Mucosa of stomach (tissue), 1 donor: ENCODE measurements at regions not wholly inside any gene's neighbourhood (a gene's known extent, or its start where the extent isn't known, plus 50 kb on each side); places are given as distances from the start of the nearest gene placed in this dataset.

Experiments used
- H3K27me3 ChIP-seq: one replicate; pipeline ENCODE4 v1.7.0; 2013; ENCODE audit warnings: mild to moderate bottlenecking, low read length; ENCODE audit not compliant: control insufficient read depth, insufficient read depth
- H3K36me3 ChIP-seq: one replicate; pipeline ENCODE4 v1.7.0; 2013; ENCODE audit warnings: low read length; ENCODE audit not compliant: control insufficient read depth, insufficient read depth
- H3K4me1 ChIP-seq: one replicate; pipeline ENCODE4 v1.7.0; 2013; ENCODE audit warnings: mild to moderate bottlenecking, low read length; ENCODE audit not compliant: control insufficient read depth, insufficient read depth
- H3K4me3 ChIP-seq: one replicate; pipeline ENCODE4 v1.7.0; 2013; ENCODE audit warnings: low read length
- H3K9ac ChIP-seq: one replicate; pipeline ENCODE4 v1.7.0; 2013; ENCODE audit warnings: mild to moderate bottlenecking, low read length, moderate library complexity
- H3K9me3 ChIP-seq: one replicate; pipeline ENCODE4 v1.7.0; 2013; ENCODE audit warnings: mild to moderate bottlenecking, low read length, moderate library complexity; ENCODE audit not compliant: control insufficient read depth
- donor health status: Pancreatic carcinoma.

GRCh38 chr6:168737481-168737880, 296.5 kb downstream of the SMOC2 start:
- Histone ChIP-seq H3K4me3 (no peak overlapping the region), H3K9me3 (no peaks in the 10 kb centered on the region), H3K36me3 (no peaks in the 10 kb centered on the region), H3K9ac (no peak overlapping the region), H3K4me1 (no peaks in the 10 kb centered on the region), H3K27me3 (no peaks in the 10 kb centered on the region)

DNA sequence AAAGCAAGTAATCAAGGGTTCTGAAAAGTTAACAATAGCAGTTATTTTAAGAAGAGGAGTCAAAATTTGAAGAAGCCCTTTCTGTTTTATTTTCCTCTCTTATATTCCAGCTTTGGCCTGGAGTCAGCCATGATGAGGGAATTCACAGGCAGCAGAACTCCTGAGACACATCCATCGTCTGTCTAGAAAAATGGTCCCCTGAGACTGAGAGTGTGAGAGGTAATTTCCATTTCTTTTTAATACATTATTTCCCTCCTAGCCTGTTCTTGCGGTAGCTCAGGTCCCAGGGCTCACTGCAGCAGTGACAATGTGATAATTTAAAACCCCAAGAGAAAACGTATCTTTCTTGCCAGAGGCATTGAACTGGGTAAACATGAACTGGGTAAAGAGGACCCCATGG, 296.0 kb downstream of the SMOC2 start:
- Histone ChIP-seq H3K9me3 (no peaks in the 10 kb centered on the region), H3K4me3 (no peak overlapping the region), H3K27me3 (no peaks in the 10 kb centered on the region), H3K36me3 (no peaks in the 10 kb centered on the region), H3K9ac (no peak overlapping the region), H3K4me1 (no peaks in the 10 kb centered on the region)

DNA sequence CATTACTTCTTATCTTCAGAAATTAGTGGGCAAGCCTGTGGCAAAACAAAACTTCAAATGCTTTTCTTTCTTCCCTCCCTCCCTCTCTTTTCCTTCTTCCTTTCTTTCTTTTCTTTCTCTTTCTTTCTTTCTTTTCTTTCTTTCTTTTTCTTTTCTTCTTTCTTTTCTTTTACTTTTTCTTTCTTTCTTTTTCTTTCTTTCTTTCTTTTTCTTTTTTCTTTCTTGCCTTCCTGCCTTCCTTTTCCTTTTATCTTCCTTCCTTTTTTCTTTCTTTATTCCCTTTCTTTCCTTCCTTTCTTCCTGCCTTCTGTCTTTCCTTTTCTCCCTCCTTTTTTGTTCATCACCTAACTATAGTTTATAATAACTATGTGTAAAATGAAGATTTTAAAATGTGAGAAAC, 295.1 kb downstream of the SMOC2 start:
- Histone ChIP-seq H3K36me3 (no peaks in the 10 kb centered on the region), H3K9ac (no peak overlapping the region), H3K4me1 (no peaks in the 10 kb centered on the region)

DNA sequence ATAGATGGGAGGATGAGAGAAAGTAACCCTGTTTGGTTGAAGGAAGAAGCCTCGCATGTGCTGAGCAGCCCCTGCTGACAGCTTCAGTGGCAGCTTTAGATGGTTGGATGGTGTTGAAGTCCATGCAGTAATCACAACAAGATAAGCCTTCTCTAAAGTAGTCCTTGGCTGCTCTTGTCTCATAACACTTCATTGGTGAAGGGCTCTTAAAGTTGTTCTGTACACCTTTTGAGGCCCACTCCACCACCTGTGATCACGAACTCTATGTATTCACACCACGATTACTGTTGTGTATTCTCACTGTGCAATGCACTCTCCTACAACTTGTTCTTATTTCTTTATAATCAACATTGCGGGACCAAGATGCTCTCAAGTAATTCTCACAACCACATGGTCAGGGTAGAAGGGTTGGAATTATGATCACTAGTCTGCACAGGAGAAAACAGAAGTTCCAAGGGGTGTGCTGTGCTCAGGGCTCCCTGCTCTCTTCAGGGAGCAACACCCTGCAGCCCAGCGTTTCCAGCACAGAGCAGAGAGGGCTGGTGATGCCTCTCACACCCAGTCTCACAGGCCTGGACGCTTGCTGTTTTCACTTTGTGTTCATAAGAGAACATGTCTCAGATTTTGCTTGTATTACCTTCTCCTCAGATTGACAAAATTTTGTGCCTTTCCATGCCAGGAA, 294.4 kb downstream of the SMOC2 start:
- Histone ChIP-seq H3K27me3 (no peaks in the 10 kb centered on the region), H3K9me3 (no peaks in the 10 kb centered on the region), H3K4me3 (no peak overlapping the region), H3K9ac (no peak overlapping the region), H3K36me3 (no peaks in the 10 kb centered on the region), H3K4me1 (no peaks in the 10 kb centered on the region)

More for the DNA sequence above, 295.1 kb downstream of the SMOC2 start:
- Histone ChIP-seq H3K4me3 (no peak overlapping the region), H3K27me3 (no peaks in the 10 kb centered on the region), H3K9me3 (no peaks in the 10 kb centered on the region)

- H3K4me1 ChIP-seq = no peaks in the 10 kb centered on the region
- H3K9ac ChIP-seq = no peak overlapping the region
- no peaks in the 10 kb centered on the region for H3K36me3 ChIP-seq
- H3K4me3 ChIP-seq = no peak overlapping the region
- H3K9me3 ChIP-seq = no peaks in the 10 kb centered on the region
- no peaks in the 10 kb centered on the region for H3K27me3 ChIP-seq
These were observed 293.5 kb downstream of the SMOC2 start for GRCh38 chr6:168734523-168734922.

DNA sequence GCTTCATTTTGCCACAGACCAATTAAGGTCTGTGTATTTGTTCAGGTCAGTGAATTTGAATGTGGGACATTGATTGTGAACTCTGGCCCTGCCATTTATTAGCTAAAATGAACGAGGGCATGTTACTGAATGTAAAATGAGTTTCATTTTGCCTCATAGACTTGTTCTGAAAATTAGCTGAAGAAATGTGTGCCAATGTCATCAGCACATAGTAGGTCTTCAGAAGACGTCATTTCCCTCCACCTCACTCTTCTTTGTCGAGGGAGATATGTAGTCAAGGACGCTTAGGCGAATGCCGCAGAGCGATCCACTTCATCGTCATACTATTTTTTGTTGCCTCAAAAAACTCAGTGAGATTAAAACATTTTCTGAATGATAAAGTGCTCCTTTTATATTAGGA, 291.7 kb downstream of the SMOC2 start:
- no peak overlapping the region for H3K9ac ChIP-seq
- no peaks in the 10 kb centered on the region for H3K9me3 ChIP-seq
- no peaks in the 10 kb centered on the region for H3K27me3 ChIP-seq
- H3K4me1 ChIP-seq = no peaks in the 10 kb centered on the region
- no peak overlapping the region for H3K4me3 ChIP-seq
- no peaks in the 10 kb centered on the region for H3K36me3 ChIP-seq

DNA sequence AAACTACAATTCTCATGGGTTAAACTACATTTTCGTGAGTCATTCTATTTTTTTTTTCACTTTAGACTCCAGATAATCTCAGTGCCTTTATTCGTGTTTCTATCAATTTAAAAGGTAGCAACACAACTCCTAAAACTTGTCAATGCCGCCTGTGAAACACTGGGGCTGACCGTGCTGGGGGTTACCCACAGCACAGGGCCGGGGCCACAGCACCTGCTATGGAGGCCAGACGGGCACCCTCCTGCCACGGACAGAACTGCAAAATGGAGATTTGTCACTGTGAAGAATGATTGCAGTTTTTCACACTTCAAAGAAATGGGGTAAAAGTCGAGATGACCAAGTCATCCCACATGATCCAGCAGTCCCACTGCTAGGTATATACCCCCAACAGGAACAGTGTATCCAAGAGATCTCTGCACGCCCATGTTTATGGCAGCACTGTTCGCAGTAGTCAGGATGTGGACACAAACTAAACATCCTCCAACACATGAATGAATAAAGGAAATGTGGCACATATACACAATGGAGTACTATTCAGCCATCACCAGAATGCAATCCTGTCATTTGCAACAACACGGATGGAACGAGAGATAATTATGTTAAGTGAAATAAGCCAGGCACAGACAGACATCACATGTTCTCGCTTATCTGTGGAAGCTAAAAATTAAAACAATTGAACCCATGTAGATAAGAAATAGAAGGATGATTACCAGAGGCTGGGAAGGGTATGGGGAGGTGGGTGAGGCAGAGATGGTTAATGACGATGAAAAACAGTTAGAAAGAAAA, 290.1 kb downstream of the SMOC2 start:
- H3K36me3 ChIP-seq = no peaks in the 10 kb centered on the region
- no peak overlapping the region for H3K9ac ChIP-seq
- H3K4me1 ChIP-seq = no peaks in the 10 kb centered on the region
- H3K9me3 ChIP-seq = no peaks in the 10 kb centered on the region
- no peak overlapping the region for H3K4me3 ChIP-seq
- no peaks in the 10 kb centered on the region for H3K27me3 ChIP-seq

GRCh38 chr6:168728056-168728455, 287.1 kb downstream of the SMOC2 start:
- Histone ChIP-seq H3K4me1 (no peaks in the 10 kb centered on the region), H3K9ac (no peak overlapping the region), H3K27me3 (no peaks in the 10 kb centered on the region), H3K36me3 (no peaks in the 10 kb centered on the region), H3K4me3 (no peak overlapping the region), H3K9me3 (no peaks in the 10 kb centered on the region)

DNA sequence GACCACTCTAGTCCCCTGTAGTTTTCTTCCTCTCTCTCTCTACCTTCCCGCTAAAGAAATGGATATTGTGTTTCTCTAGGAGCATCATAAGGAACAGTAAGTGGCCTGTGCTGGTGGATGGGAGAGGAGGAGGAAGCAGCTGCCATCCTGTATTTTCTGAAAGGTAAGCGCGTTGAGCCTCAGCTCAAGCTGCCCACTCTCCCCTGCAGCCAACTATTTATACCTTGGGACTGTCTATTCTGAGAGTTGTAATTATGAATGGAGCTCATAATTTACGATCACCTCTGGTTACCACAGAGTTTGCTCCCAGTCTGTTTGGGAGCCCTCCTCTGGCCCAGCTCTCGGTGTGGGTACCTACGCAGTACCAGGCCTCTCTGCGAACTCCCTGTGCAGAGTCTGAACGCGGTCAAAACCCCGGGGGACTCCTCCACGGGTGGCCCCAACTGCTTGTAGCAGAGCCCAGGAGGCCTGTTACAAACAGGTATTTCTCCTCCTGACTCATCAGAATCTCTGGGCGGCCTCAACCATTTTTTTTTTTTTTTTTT, 285.4 kb downstream of the SMOC2 start:
- H3K4me3 ChIP-seq = no peak overlapping the region
- H3K36me3 ChIP-seq = no peaks in the 10 kb centered on the region
- H3K9ac ChIP-seq = no peak overlapping the region
- no peaks in the 10 kb centered on the region for H3K27me3 ChIP-seq
- no peaks in the 10 kb centered on the region for H3K9me3 ChIP-seq
- H3K4me1 ChIP-seq = no peaks in the 10 kb centered on the region

DNA sequence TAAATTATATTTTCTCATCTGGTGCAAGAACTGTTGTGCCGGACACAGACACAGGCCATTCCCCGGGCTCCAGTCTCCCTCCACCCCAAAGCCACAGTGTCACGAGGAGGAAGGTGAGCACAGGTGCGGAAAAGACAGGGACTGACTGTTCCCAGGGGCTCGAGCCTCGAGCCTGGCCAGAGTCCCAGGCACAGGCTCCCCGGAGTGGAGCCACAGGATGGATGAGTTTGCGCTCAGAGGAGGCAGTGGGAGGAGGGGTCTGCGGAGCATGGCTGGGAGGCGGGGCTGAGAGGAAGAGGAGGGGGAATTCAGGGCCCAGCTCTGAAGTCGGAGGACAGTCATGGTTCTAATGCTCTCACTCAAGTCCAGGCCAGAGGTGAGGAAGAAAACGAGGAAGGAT, 284.8 kb downstream of the SMOC2 start:
- Histone ChIP-seq H3K4me1 (no peaks in the 10 kb centered on the region), H3K27me3 (no peaks in the 10 kb centered on the region), H3K9me3 (no peaks in the 10 kb centered on the region)

DNA sequence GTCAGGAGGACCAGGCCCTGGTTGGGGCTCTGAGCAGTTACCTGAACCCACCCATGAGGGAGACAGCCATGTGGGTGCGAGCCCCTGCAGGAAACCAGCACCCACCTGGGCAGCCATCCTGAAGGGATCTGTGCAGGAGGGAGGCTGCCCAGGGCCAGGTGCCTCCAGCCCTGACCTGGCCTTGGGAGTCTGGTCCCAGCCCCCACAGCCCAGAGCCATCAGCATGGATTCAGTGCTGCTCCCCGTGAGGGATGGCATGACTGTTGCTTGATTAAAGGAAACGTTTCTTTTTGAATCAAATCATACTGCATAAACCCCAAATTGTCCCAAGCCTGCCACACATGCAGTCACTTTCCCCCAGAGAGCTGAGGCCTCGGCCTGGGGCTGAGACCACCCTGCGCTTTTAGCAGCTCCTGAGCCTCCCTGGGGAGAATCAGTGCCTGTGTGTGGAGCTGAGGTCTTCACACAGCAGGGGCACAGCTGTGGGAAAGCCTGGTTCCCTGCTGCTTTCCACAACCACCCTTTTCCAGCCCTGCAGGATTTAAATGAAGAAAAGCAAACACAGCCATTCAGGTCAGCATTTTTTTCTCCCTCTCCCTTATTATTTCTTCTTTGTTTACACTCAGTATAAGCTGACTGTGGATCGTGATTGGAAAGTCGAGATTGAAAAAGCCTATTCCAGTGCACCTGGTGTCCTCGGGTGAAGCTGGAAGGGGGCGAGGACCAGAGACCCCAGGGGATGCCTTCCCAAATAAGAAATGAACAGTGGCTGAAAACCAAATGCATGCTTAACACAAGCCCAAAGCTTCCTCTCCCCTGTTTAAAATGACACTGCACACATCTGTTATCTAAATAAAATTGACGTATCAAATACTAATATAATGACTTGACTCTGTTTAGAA, 283.9 kb downstream of the SMOC2 start:
- Histone ChIP-seq H3K4me1 (no peaks in the 10 kb centered on the region), H3K36me3 (no peaks in the 10 kb centered on the region), H3K27me3 (no peaks in the 10 kb centered on the region), H3K4me3 (no peak overlapping the region), H3K9me3 (no peaks in the 10 kb centered on the region), H3K9ac (no peak overlapping the region)

More for the DNA sequence above, 284.8 kb downstream of the SMOC2 start:
- Histone ChIP-seq H3K4me3 (no peak overlapping the region), H3K9ac (no peak overlapping the region), H3K36me3 (no peaks in the 10 kb centered on the region)
